Limb (tissue), 2 donors: ENCODE measurements at regions not wholly inside any gene's neighbourhood (a gene's known extent, or its start where the extent isn't known, plus 50 kb on each side); places are given as distances from the start of the nearest gene placed in this dataset.
"Not testable (repeated sequence)": the region's sequence is repeated elsewhere in the genome, so short reads cannot be mapped to it uniquely, and the experiment has no call there.

Experiments
- DNase-seq, 2 donors: peaks; one replicate each; pipeline ENCODE4 v3.0.0-alpha.2; 2016; ENCODE audit errors: extremely low spot score in 2 of 2

GRCh38 chr16:79407461-79408135, 192.9 kb downstream of the MAF start:
- no peak for DNase-seq

- no peak for DNase-seq
Measured at GRCh38 chr16:79407005-79407404, 193.5 kb downstream of the MAF start.

- no peak for DNase-seq
Measured at GRCh38 chr16:79404571-79404970, 196.0 kb downstream of the MAF start.

GRCh38 chr16:79403534-79403933, 197.0 kb downstream of the MAF start:
- DNase-seq, result no peak

- DNase-seq, result no peak
Measured at GRCh38 chr16:79402920-79403319, 197.6 kb downstream of the MAF start.

- DNase-seq, result no peak
Measured at GRCh38 chr16:79402356-79402755, 198.2 kb downstream of the MAF start.

- no peak for DNase-seq
Measured at GRCh38 chr16:79401782-79402181, 198.8 kb downstream of the MAF start.

GRCh38 chr16:79401157-79401556, 199.4 kb downstream of the MAF start:
- DNase-seq, result no peak

GRCh38 chr16:79400462-79401149, 199.9 kb downstream of the MAF start:
- DNase-seq, result no peak

GRCh38 chr16:79395591-79395990, 204.9 kb downstream of the MAF start:
- no peak for DNase-seq

- no peak for DNase-seq
Measured at GRCh38 chr16:79394206-79394605, 206.3 kb downstream of the MAF start.

GRCh38 chr16:79393564-79393963, 207.0 kb downstream of the MAF start:
- no peak for DNase-seq

- no peak for DNase-seq
Measured at GRCh38 chr16:79393127-79393526, 207.4 kb downstream of the MAF start.

GRCh38 chr16:79392081-79392480, 208.5 kb downstream of the MAF start:
- DNase-seq, result no peak

- DNase-seq, result no peak
Measured at GRCh38 chr16:79391395-79391794, 209.1 kb downstream of the MAF start.

- no peak for DNase-seq
Measured at GRCh38 chr16:79390481-79391051, 210.0 kb downstream of the MAF start.

- DNase-seq, result no peak
Measured at GRCh38 chr16:79388396-79388795, 212.1 kb downstream of the MAF start.

GRCh38 chr16:79386299-79386698, 214.2 kb downstream of the MAF start:
- no peak for DNase-seq

- no peak for DNase-seq
Measured at GRCh38 chr16:79381603-79382042, 218.9 kb downstream of the MAF start.

GRCh38 chr16:79380995-79381602, 219.4 kb downstream of the MAF start:
- no peak for DNase-seq

- DNase-seq, result no peak
Measured at GRCh38 chr16:79379095-79379494, 221.4 kb downstream of the MAF start.

GRCh38 chr16:79377082-79377481, 223.5 kb downstream of the MAF start:
- DNase-seq, result not testable (repeated sequence)
